ENCODE measurements at regions not wholly inside any gene's neighbourhood (a gene's known extent, or its start where the extent isn't known, plus 50 kb on each side); places are given as distances from the start of the nearest gene placed in this dataset.

DNA sequence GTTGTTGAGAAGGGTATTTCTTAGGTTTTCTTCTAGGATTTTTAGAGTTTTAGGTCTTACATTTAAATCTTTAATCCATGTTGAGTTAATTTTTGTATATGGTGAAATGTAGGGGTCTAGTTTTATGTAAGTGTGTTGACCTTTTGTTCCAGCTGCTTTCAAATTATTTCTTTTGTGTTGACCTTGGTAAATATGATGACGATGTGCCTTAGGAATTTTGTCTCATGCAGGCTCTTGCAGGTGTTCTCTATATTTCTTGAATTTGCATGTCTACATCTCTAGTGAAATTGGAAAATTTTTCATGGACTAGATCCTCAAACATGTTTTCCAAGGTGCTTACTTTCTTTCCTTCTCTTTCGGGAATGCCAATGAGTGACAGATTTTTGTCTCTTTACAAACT lies 1609.3 kb upstream of the ZEB2 start:
- POLR2A ChIA-PET, result no interaction called here
- no peaks in the 10 kb centered on the region for H3K9me3 ChIP-seq (ENCODE audit: control insufficient read depth, insufficient read depth, low read depth, low read length)
- CTCF ChIA-PET, result no interaction called here

DNA sequence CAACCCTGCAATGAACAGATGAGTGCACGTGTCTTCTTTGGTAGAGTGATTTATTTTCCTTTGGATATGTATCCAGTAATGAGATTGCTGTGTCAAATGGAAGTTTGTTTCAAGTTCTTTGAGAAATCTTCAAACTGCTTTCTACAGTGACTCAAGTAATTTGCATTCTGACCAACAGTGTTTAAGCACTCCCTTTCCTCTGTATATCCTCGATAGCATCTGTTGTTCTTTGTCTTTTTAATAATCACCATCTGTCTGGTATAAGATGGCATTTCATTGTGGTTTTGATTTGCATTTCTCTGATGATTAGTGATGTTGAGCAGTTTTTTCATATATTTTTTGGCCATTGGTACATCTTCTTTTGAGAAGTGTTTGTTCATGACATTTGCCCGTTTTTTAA lies 1608.3 kb upstream of the ZEB2 start:
- ATAC-seq (no peak), DNase-seq (ENCODE audit: low read depth, low spot score) (no peak)
- POLR2A ChIA-PET, result no interaction called here
- no TSS peak for BruUV-seq (replicated peaks)
- no peaks in the 10 kb centered on the region for H3K36me3 ChIP-seq (ENCODE audit: control insufficient read depth, insufficient read depth, low read length)
- intact Hi-C loops (cut with micrococcal nuclease; ENCODE audit: unreplicated experiment), result no loop called here
- H3K4me3 ChIP-seq (ENCODE audit: low read depth in 2 of 2, low read length in 2 of 2), result no peak overlapping the region
- H3K9me3 ChIP-seq (ENCODE audit: control insufficient read depth, insufficient read depth, low read depth, low read length), result no peaks in the 10 kb centered on the region
- TF ChIP-seq, protein P1, sequence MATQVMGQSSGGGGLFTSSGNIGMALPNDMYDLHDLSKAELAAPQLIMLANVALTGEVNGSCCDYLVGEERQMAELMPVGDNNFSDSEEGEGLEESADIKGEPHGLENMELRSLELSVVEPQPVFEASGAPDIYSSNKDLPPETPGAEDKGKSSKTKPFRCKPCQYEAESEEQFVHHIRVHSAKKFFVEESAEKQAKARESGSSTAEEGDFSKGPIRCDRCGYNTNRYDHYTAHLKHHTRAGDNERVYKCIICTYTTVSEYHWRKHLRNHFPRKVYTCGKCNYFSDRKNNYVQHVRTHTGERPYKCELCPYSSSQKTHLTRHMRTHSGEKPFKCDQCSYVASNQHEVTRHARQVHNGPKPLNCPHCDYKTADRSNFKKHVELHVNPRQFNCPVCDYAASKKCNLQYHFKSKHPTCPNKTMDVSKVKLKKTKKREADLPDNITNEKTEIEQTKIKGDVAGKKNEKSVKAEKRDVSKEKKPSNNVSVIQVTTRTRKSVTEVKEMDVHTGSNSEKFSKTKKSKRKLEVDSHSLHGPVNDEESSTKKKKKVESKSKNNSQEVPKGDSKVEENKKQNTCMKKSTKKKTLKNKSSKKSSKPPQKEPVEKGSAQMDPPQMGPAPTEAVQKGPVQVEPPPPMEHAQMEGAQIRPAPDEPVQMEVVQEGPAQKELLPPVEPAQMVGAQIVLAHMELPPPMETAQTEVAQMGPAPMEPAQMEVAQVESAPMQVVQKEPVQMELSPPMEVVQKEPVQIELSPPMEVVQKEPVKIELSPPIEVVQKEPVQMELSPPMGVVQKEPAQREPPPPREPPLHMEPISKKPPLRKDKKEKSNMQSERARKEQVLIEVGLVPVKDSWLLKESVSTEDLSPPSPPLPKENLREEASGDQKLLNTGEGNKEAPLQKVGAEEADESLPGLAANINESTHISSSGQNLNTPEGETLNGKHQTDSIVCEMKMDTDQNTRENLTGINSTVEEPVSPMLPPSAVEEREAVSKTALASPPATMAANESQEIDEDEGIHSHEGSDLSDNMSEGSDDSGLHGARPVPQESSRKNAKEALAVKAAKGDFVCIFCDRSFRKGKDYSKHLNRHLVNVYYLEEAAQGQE (IDR thresholded peaks at IDR 0.05; ENCODE audit: insufficient read depth in 1 of 2, low read depth in 2 of 2, low read length in 1 of 2), result no peak
- TF ChIP-seq, protein P2, sequence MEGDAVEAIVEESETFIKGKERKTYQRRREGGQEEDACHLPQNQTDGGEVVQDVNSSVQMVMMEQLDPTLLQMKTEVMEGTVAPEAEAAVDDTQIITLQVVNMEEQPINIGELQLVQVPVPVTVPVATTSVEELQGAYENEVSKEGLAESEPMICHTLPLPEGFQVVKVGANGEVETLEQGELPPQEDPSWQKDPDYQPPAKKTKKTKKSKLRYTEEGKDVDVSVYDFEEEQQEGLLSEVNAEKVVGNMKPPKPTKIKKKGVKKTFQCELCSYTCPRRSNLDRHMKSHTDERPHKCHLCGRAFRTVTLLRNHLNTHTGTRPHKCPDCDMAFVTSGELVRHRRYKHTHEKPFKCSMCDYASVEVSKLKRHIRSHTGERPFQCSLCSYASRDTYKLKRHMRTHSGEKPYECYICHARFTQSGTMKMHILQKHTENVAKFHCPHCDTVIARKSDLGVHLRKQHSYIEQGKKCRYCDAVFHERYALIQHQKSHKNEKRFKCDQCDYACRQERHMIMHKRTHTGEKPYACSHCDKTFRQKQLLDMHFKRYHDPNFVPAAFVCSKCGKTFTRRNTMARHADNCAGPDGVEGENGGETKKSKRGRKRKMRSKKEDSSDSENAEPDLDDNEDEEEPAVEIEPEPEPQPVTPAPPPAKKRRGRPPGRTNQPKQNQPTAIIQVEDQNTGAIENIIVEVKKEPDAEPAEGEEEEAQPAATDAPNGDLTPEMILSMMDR (IDR thresholded peaks at IDR 0.05), result no peak
- TF ChIP-seq TCF7L2 (IDR thresholded peaks at IDR 0.05; ENCODE audit: low read depth, low read length), result no peak
- TF ChIP-seq POLR2AphosphoS5 (IDR thresholded peaks at IDR 0.05; ENCODE audit: low read depth, low read length), result no peak
- no peak for TF ChIP-seq SIN3A (IDR thresholded peaks at IDR 0.05; ENCODE audit: borderline replicate concordance, insufficient read depth, low read depth, low read length)
- no peak overlapping the region for H3K27ac ChIP-seq (ENCODE audit: low read length)
- H3K27me3 ChIP-seq (ENCODE audit: control insufficient read depth, insufficient read depth, low read length), result no peaks in the 10 kb centered on the region
- no peaks in the 10 kb centered on the region for H3K4me1 ChIP-seq (ENCODE audit: control insufficient read depth, insufficient read depth, low read length)
- CTCF ChIA-PET, result no interaction called here
- in situ Hi-C loops (cut with HindIII; ENCODE audit: low pct_unique_long_range_greater_than_20kb, low sequenced_read_pairs), result no loop called here

More for the DNA sequence above, 1609.3 kb upstream of the ZEB2 start:
- H3K27me3 ChIP-seq (ENCODE audit: control insufficient read depth, insufficient read depth, low read length), result no peaks in the 10 kb centered on the region
- H3K36me3 ChIP-seq (ENCODE audit: control insufficient read depth, insufficient read depth, low read length), result no peaks in the 10 kb centered on the region
- in situ Hi-C loops (cut with HindIII; ENCODE audit: low pct_unique_long_range_greater_than_20kb, low sequenced_read_pairs) (no loop called here), intact Hi-C loops (cut with micrococcal nuclease; ENCODE audit: unreplicated experiment) (no loop called here)
- TF ChIP-seq POLR2AphosphoS5 (IDR thresholded peaks at IDR 0.05; ENCODE audit: low read depth, low read length) (no peak), TCF7L2 (IDR thresholded peaks at IDR 0.05; ENCODE audit: low read depth, low read length) (no peak), SIN3A (IDR thresholded peaks at IDR 0.05; ENCODE audit: borderline replicate concordance, insufficient read depth, low read depth, low read length) (no peak)
- TF ChIP-seq, protein P2 (IDR thresholded peaks at IDR 0.05), result no peak
- TF ChIP-seq, protein P1 (IDR thresholded peaks at IDR 0.05; ENCODE audit: insufficient read depth in 1 of 2, low read depth in 2 of 2, low read length in 1 of 2), result no peak
- H3K4me1 ChIP-seq (ENCODE audit: control insufficient read depth, insufficient read depth, low read length), result no peaks in the 10 kb centered on the region
- H3K4me3 ChIP-seq (ENCODE audit: low read depth in 2 of 2, low read length in 2 of 2), result no peak overlapping the region
- H3K27ac ChIP-seq (ENCODE audit: low read length), result no peak overlapping the region
- ATAC-seq, result no peak
- no peak for DNase-seq (ENCODE audit: low read depth, low spot score)
- BruUV-seq (replicated peaks), result no TSS peak
